SK-N-MC (cell line): ENCODE measurements at regions not wholly inside any gene's neighbourhood (a gene's known extent, or its start where the extent isn't known, plus 50 kb on each side); places are given as distances from the start of the nearest gene placed in this dataset.

Source experiments
- EZH2 ChIP-seq: fragments of 200-600 bp; sonication (generic); IDR thresholded peaks from one replicate; pipeline ENCODE4 v1.6.1; 2017; ENCODE audit warnings: antibody characterized with exemption
- FOXP2 ChIP-seq: optimal IDR thresholded peaks from 2 replicates; pipeline ENCODE3; 2011; ENCODE audit warnings: mild to moderate bottlenecking, moderate library complexity; ENCODE audit not compliant: insufficient read depth; ENCODE audit errors: extremely low read length, control extremely low read depth
- POLR2AphosphoS5 ChIP-seq: IDR thresholded peaks from 2 replicates; pipeline ENCODE4 v1.6.1; 2012; ENCODE audit warnings: mild to moderate bottlenecking, low read depth, low read length, borderline replicate concordance

DNA sequence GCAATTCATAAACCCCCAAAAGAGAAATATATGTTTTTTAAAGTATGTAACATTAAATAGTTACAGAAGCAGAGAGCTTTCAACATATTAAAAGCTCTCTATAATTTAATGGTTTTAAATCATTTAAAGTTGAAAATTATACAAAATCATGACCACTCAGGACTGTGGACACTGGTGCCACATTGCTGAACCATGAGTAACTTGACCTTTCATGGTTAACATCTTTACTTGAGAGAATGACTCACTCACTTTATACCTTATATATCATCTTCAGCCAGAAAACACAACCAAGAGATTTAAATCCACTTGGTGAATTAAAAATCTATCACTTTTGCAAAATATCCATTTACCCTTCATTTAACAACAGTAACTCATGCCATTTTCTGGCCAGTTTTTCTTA is 584.3 kb upstream of the SMIM31 start:
- TF ChIP-seq POLR2AphosphoS5: no peak
- no peak for TF ChIP-seq EZH2
- no peak for TF ChIP-seq FOXP2
